Putamen (tissue), 1 donor: ENCODE measurements at regions not wholly inside any gene's neighbourhood (a gene's known extent, or its start where the extent isn't known, plus 50 kb on each side); places are given as distances from the start of the nearest gene placed in this dataset.
"Not testable (repeated sequence)": the region's sequence is repeated elsewhere in the genome, so short reads cannot be mapped to it uniquely, and the experiment has no call there.

Source experiments
- DNase-seq: peaks from one replicate; pipeline ENCODE4 v3.0.0-alpha.2; 2016; ENCODE audit warnings: low spot score

DNA sequence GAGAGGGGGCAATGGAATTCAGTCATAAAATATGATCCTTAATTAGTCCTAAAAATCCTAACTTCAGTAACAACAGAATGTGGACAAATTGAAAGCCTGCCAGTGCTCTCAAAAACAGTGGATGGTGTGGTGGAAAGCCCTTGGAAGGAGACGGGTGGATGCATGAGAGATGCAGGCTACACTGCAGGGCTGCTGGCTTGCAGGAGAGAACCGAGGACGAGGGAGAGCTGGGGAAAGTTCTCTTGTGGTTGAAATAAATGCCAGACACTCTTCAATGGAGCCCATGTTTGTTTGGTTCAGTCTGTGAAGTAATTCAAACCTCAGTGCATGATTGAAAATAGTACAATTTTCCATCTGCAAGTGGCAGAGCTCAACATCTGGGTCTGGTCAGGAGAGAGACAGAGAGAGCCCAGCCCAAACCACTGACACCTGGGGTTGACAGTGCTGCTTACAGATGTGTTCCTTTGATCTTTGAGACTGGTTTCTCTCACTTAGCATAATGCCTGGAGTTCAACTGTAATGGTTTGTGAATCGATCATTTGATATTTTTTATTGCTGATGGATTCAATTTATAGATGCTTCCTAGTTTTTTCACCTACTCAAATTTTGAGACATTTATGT, 544.9 kb downstream of the GOLGA6L6 start:
- DNase-seq, result not testable (repeated sequence)

DNA sequence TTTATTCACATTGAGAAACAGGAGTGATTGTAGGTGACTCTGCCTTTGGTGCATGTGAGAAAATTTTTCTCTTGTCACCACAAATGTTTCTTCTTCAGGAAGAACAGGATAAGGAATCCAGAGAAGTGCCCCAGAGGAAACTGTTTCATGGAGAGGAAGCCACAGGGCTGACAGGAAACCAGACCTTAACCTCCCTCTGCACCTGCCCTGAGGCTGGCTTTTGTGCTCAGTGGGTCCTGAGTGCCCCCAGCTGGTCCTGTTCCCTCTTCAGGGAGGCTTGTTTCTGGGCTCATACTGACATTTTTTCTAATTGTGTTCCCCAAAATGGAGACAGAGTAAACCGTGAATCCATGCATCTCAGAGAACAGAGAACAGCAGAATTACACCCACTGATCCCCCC, 546.3 kb downstream of the GOLGA6L6 start:
- DNase-seq, result not testable (repeated sequence)

DNA sequence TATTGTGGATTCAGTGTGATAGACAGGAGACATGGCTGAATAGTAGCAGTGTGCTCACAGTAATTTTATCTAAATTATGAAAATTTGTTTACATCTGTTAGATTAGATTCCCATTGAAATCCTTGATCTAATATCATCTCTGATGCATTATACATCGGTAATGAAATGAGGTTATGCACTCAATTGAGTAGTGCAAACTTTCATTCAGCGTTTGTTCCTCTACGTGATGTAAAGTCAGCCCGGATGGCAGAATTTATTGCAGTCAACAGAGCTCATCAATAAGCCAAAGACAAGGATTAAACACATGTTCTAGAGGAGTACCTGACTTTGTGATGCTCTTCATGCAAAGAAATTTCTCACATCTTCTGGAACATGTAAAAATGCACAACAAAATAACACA, 549.2 kb downstream of the GOLGA6L6 start:
- DNase-seq, result no peak

DNA sequence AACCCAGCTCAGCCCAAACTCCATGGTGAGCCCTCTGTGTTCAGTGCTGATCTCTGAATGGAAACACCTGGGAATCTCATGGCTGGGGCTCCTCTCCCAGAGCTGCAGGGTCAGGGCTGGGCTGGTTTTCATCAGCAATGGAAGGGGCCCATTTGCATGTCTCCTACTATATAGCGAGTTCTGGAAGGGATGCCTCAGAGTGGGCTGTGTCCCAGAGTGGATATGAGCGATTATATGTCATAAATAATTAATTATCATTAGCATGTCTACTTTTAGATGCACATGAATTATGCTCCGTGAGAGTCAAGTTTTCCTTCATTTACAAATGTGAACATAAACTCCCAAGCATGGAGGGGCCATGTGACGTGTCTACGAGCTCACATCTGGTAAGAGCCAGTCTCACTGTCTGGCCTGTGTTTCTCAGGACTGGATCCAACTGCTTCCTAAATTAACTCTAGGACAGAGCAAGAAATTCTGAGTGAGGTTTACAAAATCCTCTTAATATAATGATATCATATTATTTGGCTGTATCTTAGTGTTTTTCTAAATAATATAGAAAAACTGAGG, 553.4 kb downstream of the GOLGA6L6 start:
- no peak for DNase-seq

DNA sequence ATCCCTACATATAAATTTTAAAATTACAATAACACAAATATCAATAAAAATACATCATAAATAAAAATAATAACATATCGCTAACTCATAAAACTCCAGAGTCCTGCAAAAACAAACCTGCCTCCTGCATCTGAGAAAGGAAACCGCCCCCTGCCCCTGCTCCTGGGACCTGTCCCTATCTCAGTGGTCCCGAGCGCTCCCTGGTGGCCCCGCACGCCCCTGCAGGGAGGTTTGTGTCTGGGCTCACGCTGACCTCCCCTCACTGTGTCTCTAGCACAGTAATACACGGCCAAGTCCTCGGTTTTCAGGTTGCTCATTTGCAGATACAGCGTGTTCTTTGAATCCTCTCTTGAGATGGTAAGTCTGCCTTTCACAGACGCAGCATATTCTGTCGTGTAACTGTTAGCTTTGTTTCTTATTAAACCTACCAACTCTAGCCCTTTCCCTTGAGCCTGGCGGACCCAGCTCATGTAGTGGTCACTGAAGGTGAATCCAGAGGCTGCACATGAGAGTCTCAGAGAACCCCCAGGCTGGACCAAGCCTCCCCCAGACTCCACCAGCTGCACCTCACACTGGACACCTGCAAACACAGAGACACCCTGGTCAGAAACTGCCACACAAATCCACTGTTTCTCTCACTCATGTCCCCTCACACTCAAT, 554.1 kb downstream of the GOLGA6L6 start:
- no peak for DNase-seq

DNA sequence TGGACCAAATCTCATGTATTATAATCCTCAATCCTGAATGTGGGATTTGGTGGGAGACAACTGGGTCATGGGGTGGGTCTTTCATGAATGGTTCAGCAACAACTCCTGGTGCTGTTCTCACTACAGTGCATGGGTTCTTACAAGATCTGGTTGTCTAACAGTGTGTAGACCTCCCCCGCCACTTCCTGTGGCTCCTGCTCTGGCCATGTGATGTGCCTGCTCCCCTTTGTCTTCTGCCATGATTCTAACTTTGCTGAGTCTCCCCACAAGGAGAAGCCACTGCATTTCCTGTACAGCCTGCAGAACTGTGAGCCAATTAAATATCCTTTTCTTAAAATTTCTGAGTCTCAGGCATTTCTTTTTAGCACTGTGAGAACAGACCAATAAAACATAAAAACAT, 557.5 kb downstream of the GOLGA6L6 start:
- no peak for DNase-seq

DNA sequence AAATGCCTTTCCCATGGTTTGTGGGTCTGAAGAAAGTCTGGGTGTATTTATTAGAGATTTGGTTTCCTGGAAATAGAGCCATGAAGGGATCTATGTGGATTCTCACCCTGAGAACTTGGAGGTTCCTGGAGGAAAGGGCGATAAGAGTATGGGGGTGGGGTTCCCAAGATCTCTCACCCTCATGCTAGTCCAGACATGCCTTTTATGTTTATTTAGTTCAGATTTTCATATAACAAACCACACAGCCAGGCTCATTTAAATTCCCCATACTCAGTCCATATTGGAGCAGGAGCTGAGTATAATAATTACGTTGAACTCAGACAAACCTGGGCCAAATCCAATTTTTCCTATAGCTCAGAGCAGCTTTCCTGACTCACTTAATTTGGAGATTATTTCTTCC, 566.6 kb downstream of the GOLGA6L6 start:
- DNase-seq, result no peak

DNA sequence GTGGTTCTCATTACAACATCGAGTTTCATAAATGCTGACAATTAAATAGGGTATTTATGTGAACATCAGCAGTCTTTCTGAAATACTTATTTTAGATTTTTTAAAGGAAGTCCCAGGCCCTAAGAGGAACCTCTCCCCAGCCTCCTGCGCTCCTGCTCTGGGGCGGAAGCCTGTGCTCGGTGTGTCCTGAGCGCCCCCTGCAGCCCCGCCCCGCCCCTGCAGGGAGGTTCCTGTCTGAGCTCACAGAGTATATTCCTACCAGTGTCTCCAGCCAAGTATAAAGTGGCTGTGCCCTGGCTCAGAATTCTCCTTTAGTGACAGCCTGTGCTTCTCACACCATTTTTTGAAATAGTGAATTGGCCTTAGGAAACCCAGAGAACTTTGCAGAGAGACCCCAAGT, 567.9 kb downstream of the GOLGA6L6 start:
- DNase-seq, result no peak

DNA sequence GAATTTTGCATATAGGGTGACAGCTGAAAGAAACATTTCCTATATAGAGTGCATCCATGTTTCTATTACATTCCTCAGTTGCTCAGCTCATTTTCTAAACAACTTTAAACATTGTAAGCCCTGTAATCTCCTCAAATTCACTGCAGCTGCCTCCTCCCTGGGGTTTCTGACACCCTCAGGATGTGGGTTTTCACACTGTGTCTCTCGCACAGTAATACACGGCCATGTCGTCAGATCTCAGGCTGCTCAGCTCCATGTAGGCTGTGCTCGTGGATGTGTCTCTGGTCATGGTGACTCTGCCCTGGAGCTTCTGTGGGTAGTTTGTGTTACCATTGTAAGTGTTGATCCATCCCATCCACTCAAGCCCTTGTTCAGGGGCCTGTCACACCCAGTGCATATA, 569.0 kb downstream of the GOLGA6L6 start:
- DNase-seq, result not testable (repeated sequence)

DNA sequence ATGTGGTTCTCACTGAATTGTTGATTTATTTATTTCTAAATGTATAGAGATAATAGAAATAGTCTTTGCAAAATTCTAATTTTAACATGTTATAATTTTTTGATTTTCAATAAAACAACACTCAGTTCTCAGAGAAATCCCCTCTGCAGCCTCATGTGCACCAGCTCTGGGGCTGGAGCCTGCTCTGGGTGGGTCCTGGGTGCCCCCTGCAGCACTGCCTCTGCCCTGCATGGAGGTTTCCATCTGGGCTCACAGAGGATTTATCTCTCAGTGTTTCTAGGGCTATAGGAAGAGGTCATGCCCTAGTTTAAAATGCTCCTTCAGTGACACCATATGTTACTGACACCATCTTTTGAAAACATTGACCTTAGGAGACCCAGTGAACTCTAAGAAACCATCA, 576.0 kb downstream of the GOLGA6L6 start:
- not testable (repeated sequence) for DNase-seq

DNA sequence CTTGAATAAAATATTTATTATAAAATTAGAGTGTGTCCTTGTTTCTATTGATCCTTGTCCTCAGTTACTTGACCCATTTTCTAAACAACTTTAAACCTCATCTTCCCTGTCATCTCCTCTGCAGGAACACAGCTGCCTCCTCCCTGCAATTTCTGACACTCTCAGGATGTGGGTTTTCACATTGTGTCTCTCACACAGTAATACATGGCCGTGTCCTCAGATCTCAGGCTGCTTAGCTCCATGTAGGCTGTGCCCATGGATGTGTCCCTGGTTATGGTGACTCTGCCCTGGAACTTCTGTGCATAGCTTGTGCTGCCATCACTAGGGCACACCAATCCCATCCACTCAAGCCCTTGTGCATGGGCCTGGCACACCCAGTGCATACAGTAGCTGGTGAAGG, 577.1 kb downstream of the GOLGA6L6 start:
- DNase-seq, result not testable (repeated sequence)

DNA sequence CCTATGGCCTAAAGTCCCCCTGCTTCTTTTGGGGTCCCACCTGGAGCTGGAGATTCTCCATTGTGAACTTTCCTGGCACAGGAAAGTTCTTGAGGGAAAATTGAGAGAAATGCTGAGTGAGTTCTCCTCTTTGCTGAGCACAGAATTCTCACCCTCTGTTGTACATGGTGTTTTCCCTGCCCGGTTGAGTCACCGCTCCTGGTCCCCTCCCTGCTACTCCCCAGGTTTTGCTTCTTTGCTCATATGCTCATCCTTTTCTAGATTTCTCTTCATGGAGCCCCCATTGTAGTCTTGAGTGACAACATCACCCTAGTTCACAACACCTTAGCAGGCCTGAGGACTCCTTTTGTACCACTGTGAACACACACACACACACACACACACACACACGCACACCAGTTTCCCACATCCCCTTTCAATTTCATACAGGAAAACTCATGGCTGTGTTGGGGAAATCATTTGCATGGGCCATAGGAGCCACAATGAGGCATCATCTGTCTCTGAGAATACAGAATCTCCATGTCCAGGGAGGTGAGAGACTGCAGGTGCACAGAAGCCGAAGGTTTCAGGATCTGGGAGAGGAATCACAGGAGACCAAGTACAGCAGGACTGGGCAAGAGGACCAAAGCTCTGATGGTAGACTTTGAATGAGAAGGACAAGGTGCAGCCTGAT, 585.3 kb downstream of the GOLGA6L6 start:
- no peak for DNase-seq

DNA sequence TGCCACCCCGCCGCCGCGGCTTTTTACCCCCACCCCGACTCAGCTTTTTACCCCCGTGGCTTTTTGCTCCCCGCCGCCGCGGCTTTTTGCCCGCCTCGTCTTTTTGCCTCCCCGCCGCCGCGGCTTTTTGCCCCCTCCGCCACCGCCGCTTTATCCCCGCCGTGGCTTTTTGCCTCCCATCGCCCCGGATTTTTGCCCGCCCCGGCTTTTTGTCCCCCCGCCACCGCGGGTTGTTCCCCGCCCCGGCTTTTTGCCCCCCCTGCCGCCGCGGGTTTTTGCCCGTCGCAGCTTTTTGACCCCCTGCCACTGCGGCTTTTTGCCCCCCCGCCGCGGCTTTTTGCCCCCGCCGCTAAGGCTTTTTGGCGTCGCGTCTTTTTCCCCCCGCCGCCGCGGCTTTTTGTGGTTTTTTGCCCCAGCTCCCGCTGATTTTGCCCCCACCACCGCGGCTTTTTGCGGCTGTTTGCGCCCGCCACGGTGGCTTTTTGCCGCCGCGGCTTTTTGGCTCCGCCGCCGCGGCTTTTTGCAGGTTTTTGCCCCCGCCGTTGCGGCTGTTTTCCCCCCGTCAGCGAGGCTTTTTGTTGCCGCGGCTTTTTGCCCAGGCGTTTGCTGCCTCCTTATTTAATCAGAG, 597.2 kb downstream of the GOLGA6L6 start:
- DNase-seq, result no peak

DNA sequence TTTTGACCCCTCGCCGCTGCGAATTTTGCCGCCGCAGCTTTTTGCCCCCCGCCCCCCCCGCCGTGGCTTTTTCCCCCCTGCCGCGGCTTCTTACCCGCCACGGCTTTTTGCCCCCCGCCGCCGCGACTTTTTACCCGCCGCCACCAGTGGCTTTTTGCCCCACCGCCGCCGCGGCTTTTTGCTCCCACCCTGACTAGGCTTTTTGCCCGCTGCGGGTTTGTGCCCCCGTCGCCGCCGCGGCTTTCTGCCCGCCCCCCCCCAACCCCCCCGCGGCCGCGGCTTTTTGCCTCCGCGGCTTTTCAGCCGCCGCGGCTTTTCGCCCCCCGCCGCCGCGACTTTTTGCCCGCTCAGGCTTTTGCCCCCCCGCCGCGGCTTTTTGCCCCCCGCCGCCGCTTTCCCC, 598.1 kb downstream of the GOLGA6L6 start:
- DNase-seq, result no peak

DNA sequence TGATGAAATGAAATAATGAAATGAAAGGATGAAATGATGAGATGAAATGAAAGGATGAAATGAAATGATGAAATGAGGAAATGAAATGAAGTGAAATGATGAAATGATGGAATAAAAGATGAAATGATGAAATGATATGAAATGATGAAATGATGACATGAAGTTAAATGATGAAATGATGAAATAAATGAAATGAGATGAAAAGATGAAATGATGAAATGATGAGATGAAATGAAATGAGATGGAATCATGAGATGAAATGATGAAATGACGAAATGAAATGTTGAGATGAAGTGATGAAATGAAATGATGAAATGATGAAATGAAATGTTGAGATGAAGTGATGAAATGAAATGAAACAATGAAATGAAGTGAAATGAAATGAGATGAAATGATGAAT, 638.3 kb downstream of the GOLGA6L6 start:
- not testable (repeated sequence) for DNase-seq

DNA sequence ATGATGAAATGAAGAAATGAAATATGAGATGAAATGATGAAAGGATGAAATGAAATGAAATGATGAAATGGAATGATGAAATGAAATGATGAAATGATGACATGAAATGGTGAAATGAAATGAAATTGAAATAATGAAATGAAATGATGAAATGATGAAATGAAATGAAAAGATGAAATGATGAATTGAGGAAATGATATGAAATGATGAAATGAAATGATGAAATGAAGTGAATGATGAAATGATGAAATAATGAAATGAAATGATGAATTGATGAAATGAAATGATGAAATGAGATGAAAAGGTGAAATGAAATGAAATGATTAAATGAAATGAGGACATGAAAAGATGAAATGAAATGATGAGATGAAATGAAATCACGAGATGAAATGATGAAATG, 639.2 kb downstream of the GOLGA6L6 start:
- DNase-seq, result not testable (repeated sequence)

DNA sequence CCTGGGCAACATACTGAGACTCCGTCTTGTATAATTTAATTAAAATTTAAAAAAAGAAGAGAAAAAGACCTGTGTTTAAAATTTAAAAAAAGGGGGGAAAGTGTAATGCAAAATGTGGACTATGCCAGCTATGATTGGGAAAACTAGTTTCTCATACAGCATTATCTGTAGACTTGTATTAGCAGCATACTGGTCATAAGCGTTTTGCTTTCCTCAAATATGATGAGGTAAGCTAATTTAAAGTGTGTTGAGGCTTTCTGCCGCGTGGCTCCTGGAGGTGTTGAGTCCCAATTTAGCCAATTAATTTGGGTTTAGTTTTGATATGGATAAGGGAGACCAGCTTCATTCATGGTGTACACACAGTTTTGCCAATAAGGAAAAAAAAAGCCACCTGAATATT, 640.2 kb downstream of the GOLGA6L6 start:
- not testable (repeated sequence) for DNase-seq

DNA sequence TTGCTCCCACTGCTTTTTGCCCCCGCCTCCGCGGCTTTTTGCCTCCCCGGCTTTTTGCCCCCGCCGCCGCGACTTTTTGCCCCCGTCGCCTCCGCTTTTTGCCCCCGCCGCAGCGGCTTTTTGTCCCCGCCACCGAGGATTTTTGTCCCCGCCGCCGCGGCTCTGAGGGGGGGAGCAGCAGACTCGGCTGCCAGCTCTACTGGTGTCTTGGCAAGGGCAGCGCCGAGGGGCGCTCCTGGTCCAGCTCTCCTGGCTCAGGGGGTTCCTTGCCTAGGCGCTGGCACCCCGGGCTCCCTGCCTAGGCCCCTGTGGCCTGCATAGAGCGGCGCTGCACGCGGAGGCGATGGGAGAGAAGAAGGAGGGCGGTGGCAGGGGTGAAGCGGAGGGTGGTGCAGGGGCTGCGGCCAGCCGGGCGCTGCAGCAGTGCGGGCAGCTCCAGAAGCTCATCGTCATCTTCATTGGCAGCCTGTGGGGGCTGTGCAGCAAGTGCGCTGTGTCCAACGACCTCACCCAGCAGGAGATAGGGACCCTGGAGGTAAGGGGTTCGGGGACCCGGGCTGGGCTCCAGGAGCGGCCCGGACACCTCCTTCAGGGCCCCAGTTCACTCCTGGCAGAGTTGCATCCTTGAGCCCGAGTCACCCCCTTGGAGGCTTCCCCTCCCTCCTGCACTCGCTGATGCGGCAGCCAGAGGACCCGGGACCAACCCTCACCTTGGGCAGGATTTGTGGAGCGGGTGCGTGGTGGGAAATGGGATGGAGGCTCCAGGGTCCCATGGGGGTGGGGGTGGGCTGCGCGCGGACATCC, 642.4 kb downstream of the GOLGA6L6 start:
- no peak for DNase-seq

DNA sequence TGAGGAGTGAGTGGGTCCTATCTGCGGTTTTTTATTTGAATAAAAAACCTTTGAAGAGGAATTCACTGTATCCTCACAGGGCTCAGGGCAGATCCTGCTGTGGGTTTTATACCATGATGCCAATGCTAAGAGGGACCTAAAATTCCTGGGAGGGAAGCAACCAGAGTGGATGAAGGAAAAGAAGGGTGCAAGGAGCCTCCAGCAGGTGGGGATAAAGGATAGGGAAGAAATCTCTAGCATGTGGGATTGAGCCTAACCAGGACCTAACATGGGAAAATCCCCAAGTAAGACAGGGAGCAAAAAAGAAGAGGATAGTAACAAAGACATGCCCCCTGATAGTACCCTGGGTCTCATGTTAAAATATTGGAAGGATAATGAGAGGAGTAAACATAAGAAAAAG, 652.8 kb downstream of the GOLGA6L6 start:
- DNase-seq, result not testable (repeated sequence)

DNA sequence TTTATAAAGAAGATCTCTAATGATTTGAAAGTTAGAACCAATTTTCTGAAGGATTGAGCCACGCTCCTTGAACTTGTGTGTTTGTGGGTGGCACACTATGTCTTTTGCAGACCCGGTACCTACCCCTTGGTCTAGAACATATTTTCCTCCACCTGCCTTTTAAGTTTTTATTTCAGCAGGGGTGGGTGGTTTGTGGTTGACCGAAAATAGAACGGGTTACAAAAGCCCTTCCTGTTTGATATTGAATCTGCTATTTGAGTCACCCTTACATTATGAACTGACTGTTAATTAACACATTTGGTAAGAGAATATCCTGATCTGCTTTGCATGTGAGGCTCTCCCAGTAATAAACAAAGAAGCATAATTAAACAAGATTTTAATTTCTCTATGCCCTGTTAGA, 697.5 kb downstream of the GOLGA6L6 start:
- DNase-seq, result not testable (repeated sequence)
